HG03442 (cell line): ENCODE measurements at regions not wholly inside any gene's neighbourhood (a gene's known extent, or its start where the extent isn't known, plus 50 kb on each side); places are given as distances from the start of the nearest gene placed in this dataset.
"Not testable (repeated sequence)": the region's sequence is repeated elsewhere in the genome, so short reads cannot be mapped to it uniquely, and the experiment has no call there.

Experiments
- ATAC-seq: cut with Tn5 transposase; IDR thresholded peaks from one replicate; pipeline ENCODE4 v1.9.1; 2021; ENCODE audit warnings: mild to moderate bottlenecking, moderate library complexity; ENCODE audit not compliant: unreplicated experiment

- no peak for ATAC-seq
These were observed 364.8 kb downstream of the RPS6KC1 start for GRCh38 chr1:213415691-213416380.

GRCh38 chr1:213416461-213417224 lies 365.6 kb downstream of the RPS6KC1 start:
- no peak for ATAC-seq

DNA sequence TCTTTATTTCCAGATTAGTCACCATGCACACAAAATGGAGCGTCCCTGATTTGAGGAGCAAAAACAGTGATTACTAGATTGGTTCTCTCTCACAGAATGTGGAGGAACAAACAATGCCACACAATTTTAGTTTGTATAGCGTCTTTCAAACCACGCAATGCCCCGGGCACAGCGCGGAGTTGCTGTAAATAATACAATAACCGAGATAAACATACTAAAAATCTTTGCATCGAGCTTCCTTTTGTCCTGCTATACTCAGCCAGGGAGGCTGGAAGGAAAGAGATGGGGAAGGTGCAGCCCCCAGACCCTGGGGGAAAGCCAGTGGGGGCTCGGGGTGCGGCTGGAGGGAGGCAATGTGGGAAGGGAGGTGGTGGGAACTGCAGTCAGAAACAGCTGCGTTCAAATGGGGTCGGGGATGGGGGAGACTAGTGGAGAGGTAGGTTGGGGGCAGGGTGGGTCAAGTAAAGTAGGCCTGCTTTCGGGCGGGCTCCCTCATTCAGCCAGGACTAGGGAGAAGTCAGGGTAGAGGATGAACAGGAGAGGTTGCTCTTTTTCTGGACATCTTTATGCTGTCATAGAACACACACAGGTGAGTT lies 366.3 kb downstream of the RPS6KC1 start:
- ATAC-seq, result no peak

GRCh38 chr1:213417846-213418245 lies 366.8 kb downstream of the RPS6KC1 start:
- no peak for ATAC-seq

DNA sequence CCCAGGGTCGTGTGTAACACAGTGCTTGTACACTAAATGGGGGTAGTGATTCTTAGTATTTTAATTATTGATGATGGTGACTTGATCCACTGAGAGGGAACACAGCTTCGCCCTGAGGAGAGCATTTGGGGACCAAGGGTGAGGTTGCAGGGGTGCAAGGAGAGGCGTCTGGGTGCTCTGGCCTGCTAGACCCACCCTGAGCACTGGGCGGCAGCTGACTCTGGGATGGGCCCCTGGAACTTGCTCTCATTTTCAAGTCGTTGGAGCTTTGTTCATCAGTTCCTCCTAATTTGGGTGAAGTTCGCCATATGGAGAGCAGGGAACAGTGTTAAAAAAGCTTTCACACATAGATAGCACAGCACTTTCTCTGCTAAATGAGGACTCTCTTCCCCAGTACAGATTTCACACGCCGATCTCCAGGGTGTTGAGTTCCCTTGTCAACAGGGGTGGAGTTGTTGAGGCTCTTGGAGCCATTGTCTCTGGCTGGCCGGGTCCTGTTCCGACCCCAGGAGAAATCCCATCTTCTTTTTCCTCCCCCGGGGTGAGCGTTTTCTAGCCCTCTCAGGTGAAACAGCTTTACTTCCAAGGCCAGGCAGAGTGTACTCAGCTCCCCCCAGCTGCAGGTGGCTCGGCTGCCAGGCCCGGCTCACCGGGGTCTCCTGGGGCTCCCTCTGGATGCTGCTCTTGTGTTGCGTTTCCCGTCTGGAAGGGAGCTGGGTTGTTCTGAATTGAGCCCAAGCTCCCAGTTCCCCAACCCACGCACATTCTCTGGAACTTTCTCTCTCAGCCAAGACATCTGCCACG lies 367.4 kb downstream of the RPS6KC1 start:
- no peak for ATAC-seq

DNA sequence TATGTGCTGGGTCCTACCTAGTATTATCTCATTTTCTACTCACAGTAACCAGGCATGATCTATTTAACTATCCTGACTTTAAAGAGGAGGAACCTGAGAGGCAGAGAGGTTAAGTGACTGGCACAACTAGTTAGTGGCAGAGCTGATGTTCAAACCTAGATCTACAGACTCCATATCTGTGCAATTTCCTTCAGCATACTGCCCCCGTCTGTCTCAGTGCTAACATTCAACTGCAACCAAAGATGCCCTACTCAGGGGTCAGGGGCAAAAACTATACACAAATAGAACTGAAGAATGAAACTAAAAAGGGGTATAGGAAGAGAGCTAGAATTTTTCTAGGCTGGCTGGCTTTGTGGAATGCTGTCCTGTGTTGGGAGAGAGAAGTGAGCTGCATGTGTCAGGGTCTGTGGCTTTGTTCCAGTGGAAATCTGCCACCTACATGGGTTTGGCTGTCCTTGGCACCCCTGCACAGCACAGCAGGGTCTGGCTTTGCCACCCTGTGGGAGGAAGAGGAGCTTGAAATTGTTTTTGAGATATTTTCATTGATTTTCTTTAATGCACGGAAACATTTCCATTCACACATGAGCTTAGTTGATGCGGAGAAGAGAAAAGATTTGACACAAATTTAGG lies 368.5 kb downstream of the RPS6KC1 start:
- ATAC-seq, result no peak

GRCh38 chr1:213421178-213421577 lies 370.1 kb downstream of the RPS6KC1 start:
- ATAC-seq, result not testable (repeated sequence)

DNA sequence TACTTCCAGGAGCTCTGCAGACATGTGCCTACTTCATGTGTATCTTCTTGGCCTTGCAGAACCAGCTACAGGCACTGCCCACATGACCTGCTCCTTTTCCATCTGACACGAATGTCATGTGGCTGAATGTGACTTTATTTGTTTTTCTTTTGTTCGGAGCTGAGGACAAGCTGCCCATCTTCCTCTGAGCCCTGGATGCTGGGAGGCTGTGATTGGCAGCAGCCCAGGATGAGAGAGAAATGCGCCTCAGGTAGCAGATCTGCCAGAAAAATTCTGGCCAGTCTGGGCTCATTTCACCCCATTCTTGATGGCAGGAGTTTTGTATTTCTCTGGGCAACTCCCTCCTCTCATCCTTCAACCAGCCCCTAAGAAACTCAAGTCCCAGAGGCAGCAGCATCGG lies 372.0 kb downstream of the RPS6KC1 start:
- no peak for ATAC-seq

DNA sequence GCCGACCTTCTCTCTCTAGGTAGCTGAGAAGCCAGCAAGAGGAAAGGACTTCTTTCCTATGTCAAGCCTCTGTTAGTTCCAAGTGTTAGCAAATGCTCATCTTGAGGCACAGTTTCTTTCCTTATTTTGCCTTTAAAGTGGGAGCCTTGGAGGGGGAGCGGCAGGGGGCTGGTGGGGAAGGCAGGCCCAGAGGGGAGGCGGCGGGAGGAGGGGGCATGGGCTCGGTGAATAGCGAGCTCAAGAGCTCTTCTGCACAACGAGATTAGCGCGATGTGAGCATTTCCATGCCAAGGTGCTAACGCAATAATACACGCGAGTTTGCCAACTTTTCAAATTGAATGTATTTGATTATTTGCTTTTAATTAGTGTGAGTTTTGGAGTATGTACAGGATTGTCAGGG lies 372.6 kb downstream of the RPS6KC1 start:
- no peak for ATAC-seq

GRCh38 chr1:213425376-213426030 lies 374.5 kb downstream of the RPS6KC1 start:
- ATAC-seq, result no peak

DNA sequence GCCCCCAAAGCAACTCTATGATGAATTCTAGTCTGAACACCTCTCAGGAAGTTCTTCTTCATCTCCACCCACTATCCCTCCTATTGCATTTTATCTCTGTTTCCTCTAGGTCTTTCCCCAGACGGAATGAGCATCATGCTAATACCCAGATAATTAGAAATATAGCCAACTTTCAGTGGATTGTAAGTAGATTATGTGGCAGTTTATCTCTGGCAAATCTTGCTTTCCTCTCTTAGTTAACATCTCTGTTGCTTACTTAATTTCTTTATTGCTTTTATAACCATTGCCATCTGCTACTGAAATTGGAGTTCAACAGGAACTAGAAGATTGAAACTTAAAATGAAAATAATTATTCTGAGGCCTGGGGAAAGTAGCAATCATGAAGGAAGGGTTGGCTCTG lies 378.6 kb downstream of the RPS6KC1 start:
- ATAC-seq, result no peak

GRCh38 chr1:213435715-213436114 lies 384.7 kb downstream of the RPS6KC1 start:
- no peak for ATAC-seq

DNA sequence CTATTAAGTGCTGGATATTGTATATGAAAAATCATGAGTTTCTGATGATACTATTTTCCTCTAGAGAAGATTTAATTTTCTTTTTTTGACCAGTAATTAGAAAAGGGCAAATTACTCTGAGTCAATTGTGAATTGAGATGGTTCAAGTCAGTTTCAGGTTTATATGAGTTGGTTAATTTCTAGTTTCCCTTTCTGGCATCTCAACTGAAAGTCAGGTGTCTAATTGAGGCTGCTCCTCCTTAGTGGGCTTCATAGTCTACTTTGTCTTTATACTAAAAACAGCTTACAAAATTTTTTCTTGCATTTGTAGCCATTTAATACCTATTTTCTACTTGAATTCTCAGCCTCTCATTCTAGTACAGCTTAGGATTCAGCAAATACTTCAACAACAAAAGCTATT lies 387.3 kb downstream of the RPS6KC1 start:
- ATAC-seq, result no peak

DNA sequence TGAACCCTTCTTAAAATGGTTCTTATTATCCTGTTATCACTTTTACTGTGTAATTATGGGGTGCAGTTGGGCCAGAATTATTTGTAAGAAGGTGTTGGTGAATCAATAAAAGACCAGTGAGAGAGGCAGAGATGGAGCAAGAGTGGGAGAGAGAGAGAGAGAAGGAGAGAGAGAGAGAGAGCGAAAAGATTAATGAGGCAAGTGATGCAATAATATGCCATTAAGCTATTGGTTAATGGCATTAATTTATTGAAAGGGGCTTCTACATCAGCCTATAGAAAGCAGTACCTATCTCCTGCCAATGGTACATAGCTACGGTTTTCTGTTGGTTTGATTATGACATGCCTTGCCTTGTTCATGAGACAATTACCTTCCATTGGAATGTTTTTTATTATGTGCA lies 388.7 kb downstream of the RPS6KC1 start:
- no peak for ATAC-seq

DNA sequence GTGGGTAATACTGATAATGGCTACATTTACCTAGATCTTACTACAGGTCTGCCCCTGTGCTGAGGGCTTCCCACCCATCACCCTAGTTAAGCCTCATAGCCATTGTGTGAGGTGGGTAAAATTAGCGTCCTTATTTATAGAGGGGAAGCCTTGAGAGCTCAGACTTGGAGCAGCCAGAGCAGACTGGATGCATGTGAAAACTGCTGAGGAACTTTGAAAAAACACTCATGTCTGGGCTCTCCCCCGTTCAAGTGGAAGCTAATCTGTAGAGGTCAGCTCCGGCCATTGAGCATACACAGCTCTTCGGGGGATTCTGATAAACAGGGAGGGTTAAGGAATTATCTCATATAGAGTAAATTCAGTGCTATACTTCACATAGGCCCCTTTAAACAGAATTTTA lies 389.7 kb downstream of the RPS6KC1 start:
- ATAC-seq, result no peak

- no peak for ATAC-seq
These were observed 392.4 kb downstream of the RPS6KC1 start for GRCh38 chr1:213443415-213443814.

DNA sequence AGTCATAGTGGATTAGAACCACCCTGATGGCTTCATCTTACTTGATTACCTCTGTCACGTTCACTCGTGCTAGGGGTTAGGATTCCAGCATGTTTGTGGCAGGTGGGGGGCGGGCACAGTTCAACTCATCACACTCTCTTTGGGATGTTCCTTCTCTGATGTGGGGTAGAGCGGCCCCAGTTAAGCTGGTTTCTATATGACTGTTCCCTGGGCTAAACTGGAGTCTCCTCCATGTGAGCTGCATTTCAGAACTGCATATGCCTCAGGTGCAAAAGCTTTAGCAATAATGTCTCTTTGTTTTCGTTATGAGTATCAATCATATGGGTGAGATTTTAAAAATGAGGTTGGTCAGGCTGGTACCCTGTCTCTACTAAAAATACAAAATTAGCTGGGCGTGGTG lies 393.2 kb downstream of the RPS6KC1 start:
- no peak for ATAC-seq

DNA sequence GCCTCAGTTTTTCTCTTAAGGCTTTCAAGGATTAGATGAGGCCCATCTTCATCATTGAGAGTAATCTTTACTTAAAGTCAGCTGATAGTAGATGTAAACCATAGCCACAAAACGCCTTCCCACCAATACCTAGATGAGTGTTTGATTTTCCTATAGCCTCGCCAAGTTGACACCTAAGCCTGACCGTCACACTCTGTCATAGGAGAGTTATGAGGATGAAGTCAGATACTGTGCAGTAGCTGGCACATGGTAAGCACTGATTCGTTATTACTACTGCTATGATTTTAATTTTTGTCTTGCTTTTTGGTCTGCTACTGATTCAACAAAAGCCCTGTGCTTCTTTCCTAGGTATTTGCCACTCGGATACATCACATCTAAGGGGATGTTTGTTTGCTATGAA lies 395.5 kb downstream of the RPS6KC1 start:
- no peak for ATAC-seq

DNA sequence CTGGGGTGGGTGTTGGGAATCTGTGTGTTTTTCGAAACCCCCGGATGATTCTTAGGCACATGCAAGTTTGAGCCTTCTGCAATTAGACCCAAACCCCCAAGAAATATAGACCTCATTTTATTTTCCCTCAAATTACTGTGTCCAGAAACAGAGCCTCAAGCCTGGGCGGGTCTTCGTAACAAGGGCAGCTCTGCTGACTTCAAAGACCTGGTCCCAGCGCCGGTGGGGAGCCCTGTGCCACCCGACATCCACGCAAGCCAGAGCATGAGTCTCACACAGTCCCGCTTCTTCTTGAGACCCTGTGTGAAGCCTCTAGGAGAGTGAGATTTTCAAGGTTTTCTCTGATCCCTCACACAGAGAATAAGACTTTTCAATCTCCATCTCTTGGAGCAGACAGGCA lies 397.3 kb downstream of the RPS6KC1 start:
- no peak for ATAC-seq

GRCh38 chr1:213448776-213449175 lies 397.7 kb downstream of the RPS6KC1 start:
- no peak for ATAC-seq
